HG03565 (cell line): ENCODE measurements at regions not wholly inside any gene's neighbourhood (a gene's known extent, or its start where the extent isn't known, plus 50 kb on each side); places are given as distances from the start of the nearest gene placed in this dataset.
"Not testable (repeated sequence)": the region's sequence is repeated elsewhere in the genome, so short reads cannot be mapped to it uniquely, and the experiment has no call there.

ENCODE experiments used
- ATAC-seq: cut with Tn5 transposase; IDR thresholded peaks from one replicate; pipeline ENCODE4 v1.9.1; 2021; ENCODE audit warnings: mild to moderate bottlenecking, moderate library complexity; ENCODE audit not compliant: unreplicated experiment

- ATAC-seq, result no peak
Observed at GRCh38 chr7:119515962-119516361, 757.0 kb upstream of the KCND2 start.

DNA sequence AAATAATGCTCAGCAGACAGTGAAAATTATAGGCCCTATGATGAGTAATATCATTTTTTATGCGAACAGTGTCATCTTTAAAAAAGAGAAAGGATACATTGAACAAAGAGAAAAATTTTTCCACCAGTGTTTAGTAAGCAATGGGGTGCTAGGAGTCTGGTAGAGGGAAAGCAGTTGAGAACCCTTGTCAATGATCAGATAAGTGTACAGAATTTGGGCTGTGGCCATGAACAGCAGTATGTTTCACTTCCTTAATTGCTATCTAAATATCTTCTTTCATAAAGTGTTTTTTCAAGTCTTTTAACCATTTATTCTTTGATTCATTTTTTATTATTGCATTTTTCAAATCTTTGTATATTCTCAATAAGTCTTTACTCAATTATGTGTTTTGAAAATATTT, 750.7 kb upstream of the KCND2 start:
- ATAC-seq, result no peak

GRCh38 chr7:119522698-119523097, 750.3 kb upstream of the KCND2 start:
- ATAC-seq, result no peak

GRCh38 chr7:119545118-119545517, 727.9 kb upstream of the KCND2 start:
- no peak for ATAC-seq

- ATAC-seq, result no peak
Observed at GRCh38 chr7:119555788-119556187, 717.2 kb upstream of the KCND2 start.

GRCh38 chr7:119556436-119556835, 716.5 kb upstream of the KCND2 start:
- no peak for ATAC-seq

DNA sequence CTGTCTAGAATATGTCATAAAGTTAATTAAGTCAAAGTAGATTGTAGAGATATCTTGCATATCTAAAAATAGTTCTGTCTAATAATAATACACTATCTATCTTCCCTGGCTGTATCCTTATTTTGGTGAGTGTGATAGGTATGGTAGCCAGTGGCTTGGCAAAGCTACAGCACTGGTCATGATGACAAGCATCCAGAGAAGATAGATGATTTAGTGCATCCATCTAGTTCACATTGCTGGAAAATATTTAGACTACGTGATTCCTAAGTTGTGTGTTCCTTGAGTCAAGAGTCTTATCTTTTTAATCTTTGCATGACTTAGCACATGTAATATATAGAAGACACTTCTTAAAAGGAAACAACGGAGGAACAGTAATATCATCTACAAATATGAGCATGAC, 711.2 kb upstream of the KCND2 start:
- no peak for ATAC-seq

DNA sequence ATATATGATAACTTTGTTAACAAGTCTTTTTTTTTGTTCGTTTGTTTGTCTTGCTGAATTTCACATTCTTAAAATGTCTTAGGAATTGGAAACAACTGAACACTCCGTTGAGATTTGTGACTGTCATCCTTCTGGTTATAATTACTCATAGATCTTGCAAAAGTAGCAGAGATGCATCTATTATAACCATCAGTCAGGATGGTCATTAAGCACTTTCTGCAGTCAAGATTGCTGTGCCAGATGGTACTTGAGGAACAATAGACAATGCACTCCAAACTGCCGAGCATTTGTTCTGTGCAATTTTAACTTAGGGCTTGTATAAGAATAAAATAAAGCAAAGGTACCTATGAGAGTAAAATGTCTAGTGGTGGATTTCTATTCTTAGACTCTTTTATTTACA, 710.1 kb upstream of the KCND2 start:
- ATAC-seq, result no peak

DNA sequence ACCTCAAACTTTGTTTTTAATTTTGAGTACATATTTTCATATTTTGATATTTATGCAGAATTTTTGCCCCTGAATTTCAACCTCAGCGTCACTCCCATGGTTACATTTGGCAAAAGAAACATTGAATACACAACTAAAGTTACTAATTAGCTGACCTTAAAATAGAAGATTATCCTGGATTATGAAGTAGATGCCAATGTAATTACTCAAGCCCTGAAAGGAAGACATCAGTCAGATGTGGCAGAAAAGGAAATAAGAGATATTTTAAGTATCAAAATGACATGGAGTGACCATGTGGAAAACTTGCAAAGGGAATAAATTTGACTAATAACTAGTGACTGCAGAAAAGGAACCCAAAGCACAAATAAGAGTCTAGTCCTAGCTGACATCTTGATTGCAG, 701.3 kb upstream of the KCND2 start:
- ATAC-seq, result no peak

DNA sequence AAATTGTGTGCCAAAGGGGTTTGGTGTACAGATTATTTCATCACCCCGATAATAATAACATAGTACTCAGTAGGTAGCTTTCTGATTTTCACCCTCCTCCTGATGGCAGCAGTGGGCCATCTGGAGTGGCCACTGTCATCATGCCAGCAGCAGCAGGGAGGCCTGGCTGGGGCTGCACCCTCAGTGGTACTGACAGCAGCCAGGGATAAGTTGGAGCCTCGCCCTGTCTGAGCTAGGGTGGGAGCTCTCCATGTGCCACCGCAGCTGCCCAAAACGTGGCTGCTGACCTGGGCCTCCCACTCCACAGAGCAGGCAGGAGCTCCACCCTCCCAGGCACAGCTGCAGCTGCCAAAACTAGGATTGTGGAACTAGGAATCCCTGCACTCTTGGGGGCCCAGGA, 700.8 kb upstream of the KCND2 start:
- no peak for ATAC-seq

GRCh38 chr7:119572541-119572940, 700.4 kb upstream of the KCND2 start:
- no peak for ATAC-seq

- no peak for ATAC-seq
Observed at GRCh38 chr7:119578116-119578515, 694.9 kb upstream of the KCND2 start.

DNA sequence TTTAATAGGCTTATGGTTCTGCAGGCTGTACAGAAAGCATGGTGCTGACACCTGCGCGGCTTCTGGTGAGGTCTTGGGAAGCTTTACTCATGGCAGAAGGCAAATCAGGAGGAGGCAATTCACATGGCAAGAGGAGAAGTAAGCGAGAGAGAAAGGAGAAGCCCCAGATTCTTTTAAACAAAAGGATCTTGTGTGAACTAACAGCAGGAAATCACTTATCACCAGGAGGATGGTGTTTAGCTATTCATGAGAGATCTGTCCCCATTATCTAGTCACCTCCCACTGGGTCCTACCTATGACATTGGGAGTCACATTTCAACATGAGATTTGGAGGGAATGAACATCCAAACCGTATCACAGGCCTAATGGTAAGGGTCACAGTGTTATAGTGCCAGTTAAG, 678.0 kb upstream of the KCND2 start:
- ATAC-seq, result no peak

- no peak for ATAC-seq
Observed at GRCh38 chr7:119596651-119597050, 676.3 kb upstream of the KCND2 start.

DNA sequence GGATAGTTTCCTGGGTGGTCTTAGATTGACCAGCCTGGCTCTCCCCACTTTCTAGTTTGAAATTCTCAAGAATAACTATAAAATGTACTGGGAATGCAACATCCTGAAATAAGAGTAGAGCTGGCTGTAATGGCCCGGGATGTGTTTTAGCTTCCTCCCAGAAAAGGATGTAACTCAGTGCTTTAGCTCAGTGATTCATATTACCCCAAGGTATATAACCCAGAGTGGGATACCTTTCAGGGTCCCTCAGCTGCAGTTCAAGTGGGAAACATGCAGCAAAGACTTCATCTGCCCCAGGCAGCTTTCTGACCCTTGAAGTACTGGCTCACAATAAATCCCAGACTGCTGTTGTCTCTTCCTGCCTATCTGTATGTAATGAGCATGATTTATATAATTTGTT, 666.7 kb upstream of the KCND2 start:
- ATAC-seq, result no peak

DNA sequence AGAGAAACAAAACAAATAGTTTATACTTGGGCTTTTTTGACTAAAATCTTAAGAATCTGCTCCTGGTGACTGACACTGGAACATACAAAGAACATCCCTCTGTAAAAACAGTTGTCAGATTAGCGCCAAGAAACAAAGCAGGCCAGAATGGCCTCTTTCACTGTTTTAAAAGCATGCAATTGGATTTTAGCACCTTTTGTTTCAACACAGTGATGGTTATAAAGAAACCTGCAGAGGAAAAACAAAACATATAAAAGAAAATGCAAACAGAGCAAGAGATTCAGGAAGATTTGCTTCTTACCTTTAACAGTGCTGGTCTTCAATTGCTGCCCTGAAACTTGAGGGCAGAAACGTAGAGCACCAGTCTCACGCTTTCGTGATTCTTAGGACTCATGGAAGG, 652.2 kb upstream of the KCND2 start:
- ATAC-seq, result no peak

- ATAC-seq, result no peak
Observed at GRCh38 chr7:119623427-119623826, 649.5 kb upstream of the KCND2 start.

- no peak for ATAC-seq
Observed at GRCh38 chr7:119630406-119630969, 642.5 kb upstream of the KCND2 start.

- ATAC-seq, result not testable (repeated sequence)
Observed at GRCh38 chr7:119633812-119634211, 639.2 kb upstream of the KCND2 start.

DNA sequence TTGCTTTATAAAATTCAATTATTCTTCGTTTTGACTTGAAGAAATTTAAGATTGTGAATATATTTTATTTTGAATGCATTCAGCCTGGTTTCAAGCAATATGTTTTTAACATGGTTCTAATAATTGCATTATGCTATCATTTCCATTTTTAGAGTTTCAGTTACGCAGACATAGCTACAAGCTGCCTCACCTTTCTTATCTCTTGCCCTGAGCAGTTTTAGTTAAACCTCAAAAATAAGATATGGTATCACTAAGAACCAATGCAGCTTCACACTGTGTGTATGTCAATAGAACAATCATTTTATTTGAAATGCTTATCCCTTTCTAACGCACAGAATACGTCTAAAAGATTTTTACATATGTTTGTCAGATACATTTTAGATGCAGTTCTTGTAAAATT, 632.6 kb upstream of the KCND2 start:
- ATAC-seq, result no peak

- ATAC-seq, result no peak
Observed at GRCh38 chr7:119640861-119641260, 632.1 kb upstream of the KCND2 start.

GRCh38 chr7:119643558-119643957, 629.4 kb upstream of the KCND2 start:
- no peak for ATAC-seq

- ATAC-seq, result no peak
Observed at GRCh38 chr7:119647286-119647685, 625.7 kb upstream of the KCND2 start.

DNA sequence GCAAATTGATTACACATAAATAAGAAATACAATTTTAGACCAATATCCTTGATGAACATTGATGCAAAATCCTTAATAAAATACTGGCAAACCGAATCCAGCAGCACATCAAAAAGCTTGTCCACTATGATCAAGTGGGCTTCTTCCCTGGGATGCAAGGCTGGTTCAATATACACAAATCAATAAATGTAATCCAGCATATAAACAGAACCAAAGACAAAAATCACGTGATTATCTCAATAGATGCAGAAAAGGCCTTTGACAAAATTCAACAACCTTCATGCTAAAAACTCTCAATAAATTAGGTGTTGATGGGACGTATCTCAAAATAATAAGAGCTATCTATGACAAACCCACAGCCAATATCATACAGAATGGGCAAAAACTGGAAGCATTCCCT, 624.2 kb upstream of the KCND2 start:
- not testable (repeated sequence) for ATAC-seq
